Sigmoid colon (tissue), 4 donors: ENCODE measurements at regions not wholly inside any gene's neighbourhood (a gene's known extent, or its start where the extent isn't known, plus 50 kb on each side); places are given as distances from the start of the nearest gene placed in this dataset.

Experiments used
- POLR2A ChIP-seq, 2 donors: fragments of 450-650 bp; IDR thresholded peaks; one replicate each; pipeline ENCODE4 v1.6.1; 2016; ENCODE audit warnings: antibody characterized with exemption in 2 of 2, mild to moderate bottlenecking in 2 of 2, moderate library complexity in 2 of 2
- POLR2AphosphoS5 ChIP-seq, 4 donors: sonication (generic); formaldehyde crosslinking; IDR thresholded peaks; one replicate each; pipeline ENCODE4 v1.6.1; 2017; ENCODE audit warnings: antibody characterized with exemption in 4 of 4
- TF ChIP-seq, protein P1 (sequence below), 4 experiments: fragments of 450-650 bp in 3 of 4; fragments of 200-600 bp in 1 of 4; IDR thresholded peaks; one replicate each; pipeline ENCODE4 v1.5.1; 2016 to 2019; ENCODE audit warnings: antibody characterized with exemption in 4 of 4, mild to moderate bottlenecking in 3 of 4, moderate library complexity in 2 of 4

DNA sequence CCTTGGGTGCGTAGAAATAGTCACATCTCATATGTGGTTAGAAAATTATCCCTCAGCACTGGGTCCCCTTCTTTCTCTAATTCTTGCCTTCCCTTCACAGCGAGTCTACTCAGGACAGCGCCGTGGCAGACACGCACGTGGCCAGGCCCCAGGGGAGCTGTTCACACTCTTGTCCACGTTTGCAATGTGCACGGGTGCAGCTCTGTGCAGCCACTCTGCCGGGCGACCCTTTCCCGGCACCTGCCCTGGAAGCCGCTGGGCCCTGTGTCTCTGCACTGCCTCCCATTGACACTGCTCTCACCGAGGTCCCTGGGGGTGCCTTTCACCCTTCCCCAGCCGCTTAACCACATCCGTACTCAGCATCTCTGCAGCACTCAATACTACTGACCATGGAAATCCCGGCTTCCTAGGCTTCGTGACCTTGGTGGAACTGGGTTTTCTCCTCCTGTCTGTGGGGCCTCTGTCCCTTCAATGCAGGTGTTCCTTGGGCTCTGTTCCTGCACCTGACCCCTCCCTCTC, 104.9 kb downstream of the DACT2 start:
- TF ChIP-seq, protein P1, sequence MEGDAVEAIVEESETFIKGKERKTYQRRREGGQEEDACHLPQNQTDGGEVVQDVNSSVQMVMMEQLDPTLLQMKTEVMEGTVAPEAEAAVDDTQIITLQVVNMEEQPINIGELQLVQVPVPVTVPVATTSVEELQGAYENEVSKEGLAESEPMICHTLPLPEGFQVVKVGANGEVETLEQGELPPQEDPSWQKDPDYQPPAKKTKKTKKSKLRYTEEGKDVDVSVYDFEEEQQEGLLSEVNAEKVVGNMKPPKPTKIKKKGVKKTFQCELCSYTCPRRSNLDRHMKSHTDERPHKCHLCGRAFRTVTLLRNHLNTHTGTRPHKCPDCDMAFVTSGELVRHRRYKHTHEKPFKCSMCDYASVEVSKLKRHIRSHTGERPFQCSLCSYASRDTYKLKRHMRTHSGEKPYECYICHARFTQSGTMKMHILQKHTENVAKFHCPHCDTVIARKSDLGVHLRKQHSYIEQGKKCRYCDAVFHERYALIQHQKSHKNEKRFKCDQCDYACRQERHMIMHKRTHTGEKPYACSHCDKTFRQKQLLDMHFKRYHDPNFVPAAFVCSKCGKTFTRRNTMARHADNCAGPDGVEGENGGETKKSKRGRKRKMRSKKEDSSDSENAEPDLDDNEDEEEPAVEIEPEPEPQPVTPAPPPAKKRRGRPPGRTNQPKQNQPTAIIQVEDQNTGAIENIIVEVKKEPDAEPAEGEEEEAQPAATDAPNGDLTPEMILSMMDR (IDR thresholded peaks at IDR 0.05): no peak
- TF ChIP-seq POLR2A (IDR thresholded peaks at IDR 0.05) (no peak), POLR2AphosphoS5 (IDR thresholded peaks at IDR 0.05) (no peak)
